H1 (cell line): ENCODE measurements at regions not wholly inside any gene's neighbourhood (a gene's known extent, or its start where the extent isn't known, plus 50 kb on each side); places are given as distances from the start of the nearest gene placed in this dataset.

Experiments
- CTCF ChIA-PET: fragments of 300-600 bp; sonication (Branson Sonifier 250); formaldehyde crosslinking; loops from one replicate; lab custom pipeline; 2021; ENCODE audit not compliant: partially characterized antibody; lab: Charles Lee
- POLR2A ChIA-PET: fragments of 300-600 bp; sonication (Branson Sonifier 250); formaldehyde crosslinking; loops from one replicate; lab custom pipeline; 2021; ENCODE audit warnings: inconsistent platforms; ENCODE audit not compliant: partially characterized antibody; lab: Charles Lee
- DNase-seq, 2 experiments: peaks; one replicate each; pipeline versions ENCODE4 v3.0.0 to v3.0.0-alpha.2; 2010 to 2022; ENCODE audit warnings: low spot score in 2 of 2, low read depth in 1 of 2, mixed read lengths in 1 of 2
- FAIRE-seq: peaks from 2 replicates; lab custom pipeline; 2011; peaks lifted over from hg19 to GRCh38; lab: Jason Lieb, UNC
- H2AFZ ChIP-seq: 2 replicates; pipeline ENCODE4 v1.8.1; 2012; ENCODE audit warnings: low read length, inconsistent platforms
- H2AK5ac ChIP-seq: 2 replicates; pipeline ENCODE4 v1.6.1; 2013; ENCODE audit warnings: low read depth, low read length
- H2BK120ac ChIP-seq: replicated peaks from 2 replicates; pipeline ENCODE3; 2013; ENCODE audit warnings: low read depth, low read length, inconsistent platforms
- H2BK12ac ChIP-seq: 2 replicates; pipeline ENCODE4 v1.6.1; 2013; ENCODE audit warnings: low read depth, low read length
- H2BK15ac ChIP-seq: 2 replicates; pipeline ENCODE4 v1.6.1; 2013; ENCODE audit warnings: low read length
- H2BK20ac ChIP-seq: 2 replicates; pipeline ENCODE4 v1.6.1; 2013; ENCODE audit warnings: low read length
- H2BK5ac ChIP-seq: 2 replicates; pipeline ENCODE4 v1.6.1; 2013; ENCODE audit warnings: low read depth, low read length
- H3K14ac ChIP-seq: 2 replicates; pipeline ENCODE4 v1.6.1; 2013; ENCODE audit warnings: inconsistent platforms; ENCODE audit not compliant: insufficient read length
- H3K18ac ChIP-seq: 2 replicates; pipeline ENCODE4 v1.6.1; 2013; ENCODE audit warnings: low read length; ENCODE audit errors: extremely low read depth
- H3K23ac ChIP-seq: 2 replicates; pipeline ENCODE4 v1.6.1; 2013; ENCODE audit warnings: inconsistent platforms; ENCODE audit not compliant: insufficient read length
- H3K23me2 ChIP-seq: 2 replicates; pipeline ENCODE4 v1.6.1; 2013; ENCODE audit warnings: low read depth, low read length
- H3K27ac ChIP-seq: 2 replicates; pipeline ENCODE4 v1.6.1; 2011; ENCODE audit warnings: low read depth, low read length, inconsistent platforms
- H3K27me3 ChIP-seq, 4 experiments: replicated peaks in 1 of 4; 1 replicate in 1 of 4; 2 replicates in 3 of 4; pipeline versions ENCODE4 v1.6.1 to v1.8.1; 2011 to 2013; ENCODE audit warnings: low read length in 3 of 4, mild to moderate bottlenecking in 3 of 4, inconsistent platforms in 2 of 4, mixed read lengths in 2 of 4, moderate library complexity in 1 of 4; ENCODE audit not compliant: control insufficient read depth in 3 of 4, insufficient read depth in 3 of 4; ENCODE audit errors: extremely low read depth in 1 of 4
- H3K36me3 ChIP-seq, 4 experiments: 2 replicates each; pipeline versions ENCODE4 v1.6.1 to v1.8.1; 2011 to 2013; ENCODE audit warnings: mild to moderate bottlenecking in 4 of 4, low read length in 3 of 4, moderate library complexity in 2 of 4, control low read depth in 1 of 4, inconsistent platforms in 1 of 4; ENCODE audit not compliant: insufficient read depth in 4 of 4, control insufficient read depth in 2 of 4
- H3K4ac ChIP-seq: replicated peaks from 2 replicates; pipeline ENCODE3; 2013; ENCODE audit warnings: low read length, low read depth, mixed read lengths, inconsistent platforms; ENCODE audit not compliant: insufficient read length
- H3K4me1 ChIP-seq, 4 experiments: replicated peaks in 1 of 4; 1 replicate in 1 of 4; 2 replicates in 3 of 4; pipeline versions ENCODE4 v1.6.1 to v1.8.1; 2011 to 2013; ENCODE audit warnings: low read length in 3 of 4, inconsistent platforms in 2 of 4, mixed read lengths in 1 of 4; ENCODE audit not compliant: insufficient read depth in 4 of 4, control insufficient read depth in 3 of 4
- H3K4me2 ChIP-seq, 2 experiments: 2 replicates each; pipeline versions ENCODE4 v1.6.1 to v1.8.1; 2011 to 2013; ENCODE audit warnings: low read depth in 2 of 2, low read length in 2 of 2, control low read depth in 1 of 2, inconsistent platforms in 1 of 2, mild to moderate bottlenecking in 1 of 2; ENCODE audit not compliant: insufficient read depth in 1 of 2
- H3K4me3 ChIP-seq, 4 experiments: fragments of 200-600, 300-600 bp in 1 of 4; sonication (generic), shearing (Covaris generic), sonication (Bioruptor Twin) in 1 of 4; 2 replicates each; pipeline versions ENCODE4 v1.5.1 to v1.8.1; 2011 to 2016; ENCODE audit warnings: low read length in 4 of 4, low read depth in 3 of 4, control low read depth in 2 of 4, inconsistent platforms in 2 of 4, mild to moderate bottlenecking in 2 of 4, mixed read lengths in 1 of 4, moderate library complexity in 1 of 4; ENCODE audit not compliant: insufficient read depth in 2 of 4; ENCODE audit errors: extremely low read depth in 1 of 4
- H3K56ac ChIP-seq: replicated peaks from 2 replicates; pipeline ENCODE3; 2013; ENCODE audit warnings: low read depth, mild to moderate bottlenecking, mixed read lengths, low read length, inconsistent platforms; ENCODE audit not compliant: insufficient read length
- H3K79me1 ChIP-seq: 2 replicates; pipeline ENCODE4 v1.6.1; 2013; ENCODE audit warnings: low read depth, low read length, control low read depth
- H3K79me2 ChIP-seq, 2 experiments: 2 replicates each; pipeline versions ENCODE4 v1.6.1 to v1.8.1; 2012 to 2013; ENCODE audit warnings: low read length in 2 of 2, mild to moderate bottlenecking in 2 of 2, inconsistent platforms in 1 of 2; ENCODE audit not compliant: insufficient read depth in 2 of 2, control insufficient read depth in 1 of 2
- H3K9ac ChIP-seq, 4 experiments: replicated peaks in 1 of 4; 1 replicate in 1 of 4; 2 replicates in 3 of 4; pipeline versions ENCODE4 v1.6.1 to v1.8.1; 2011 to 2013; ENCODE audit warnings: low read depth in 3 of 4, low read length in 3 of 4, control low read depth in 2 of 4, mild to moderate bottlenecking in 2 of 4, moderate library complexity in 2 of 4, inconsistent platforms in 1 of 4; ENCODE audit errors: extremely low read depth in 1 of 4
- H3K9me3 ChIP-seq, 2 experiments: 2 replicates each; pipeline versions ENCODE4 v1.6.1 to v1.8.1; 2012 to 2013; ENCODE audit warnings: mild to moderate bottlenecking in 2 of 2, moderate library complexity in 2 of 2, control low read depth in 1 of 2, inconsistent platforms in 1 of 2, low read depth in 1 of 2, low read length in 1 of 2, mixed read lengths in 1 of 2; ENCODE audit not compliant: insufficient read depth in 2 of 2
- H4K20me1 ChIP-seq, 2 experiments: replicated peaks in 1 of 2; 2 replicates each; pipeline versions ENCODE3 to v1.8.1; 2011 to 2013; ENCODE audit warnings: inconsistent platforms in 2 of 2, low read length in 2 of 2, mild to moderate bottlenecking in 1 of 2; ENCODE audit not compliant: insufficient read depth in 2 of 2, control insufficient read depth in 1 of 2
- H4K5ac ChIP-seq: 2 replicates; pipeline ENCODE4 v1.6.1; 2013; ENCODE audit warnings: low read length, low read depth, mixed read lengths, inconsistent platforms; ENCODE audit not compliant: insufficient read length
- H4K8ac ChIP-seq: 2 replicates; pipeline ENCODE4 v1.8.0; 2013; ENCODE audit warnings: mild to moderate bottlenecking, moderate library complexity, low read length, inconsistent platforms; ENCODE audit not compliant: insufficient read depth; ENCODE audit errors: extremely low read depth
- H4K91ac ChIP-seq: replicated peaks from 2 replicates; pipeline ENCODE3; 2013; ENCODE audit warnings: low read length, mixed read lengths, inconsistent platforms; ENCODE audit not compliant: insufficient read length
- CHD1 ChIP-seq: IDR thresholded peaks from 2 replicates; pipeline ENCODE4 v1.6.1; 2012; ENCODE audit warnings: low read depth, low read length, improper control_type of control experiment
- CHD7 ChIP-seq: fragments of 300-600 bp; sonication (generic); IDR thresholded peaks from 2 replicates; pipeline ENCODE4 v1.7.1; 2012; ENCODE audit warnings: low read length, moderate library complexity, mild to moderate bottlenecking, inconsistent platforms; ENCODE audit not compliant: insufficient replicate concordance

DNA sequence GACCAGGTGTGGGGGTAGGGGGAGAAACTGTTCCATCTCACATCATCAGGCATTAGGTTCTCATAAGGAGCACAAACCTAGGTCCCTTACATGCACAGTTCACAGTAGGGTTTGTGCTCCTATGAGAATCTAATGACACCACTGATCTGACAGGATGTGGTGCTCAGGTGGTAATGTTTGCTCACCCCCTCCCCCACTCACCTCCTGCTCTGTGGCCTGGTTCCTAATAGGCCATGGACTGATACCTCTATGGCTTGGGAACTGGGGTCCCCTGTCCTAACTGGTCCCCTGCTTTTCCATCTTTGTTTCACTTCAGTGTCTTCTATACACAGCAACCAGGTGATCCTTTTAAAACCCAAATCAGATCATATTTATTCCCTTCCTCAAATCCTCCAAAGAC is 267.8 kb downstream of the TNS1 start:
- no peak overlapping the region for H4K8ac ChIP-seq
- no peak overlapping the region for H3K9ac ChIP-seq
- CTCF ChIA-PET, result interaction anchor here (1.0 kb wide), 2 partner anchors 14 to 1052 kb away, joined by 3 read pairs; no protein-coding TSS in a partner anchor
- no peak overlapping the region for H2BK20ac ChIP-seq
- FAIRE-seq (no peak), DNase-seq (no peak)
- H3K27ac ChIP-seq, result no peak overlapping the region
- no peaks in the 10 kb centered on the region; the same call in 1 of the 2 replicates for H3K23me2 ChIP-seq
- no peak overlapping the region for H2BK12ac ChIP-seq
- H3K9me3 ChIP-seq, result no peaks in the 10 kb centered on the region
- no peaks in the 10 kb centered on the region for H3K79me1 ChIP-seq
- H3K4me1 ChIP-seq, result no peaks in the 10 kb centered on the region
- H3K56ac ChIP-seq, result no peak overlapping the region
- H3K4ac ChIP-seq, result no peak overlapping the region
- no peaks in the 10 kb centered on the region for H3K36me3 ChIP-seq
- no peak overlapping the region for H4K5ac ChIP-seq
- POLR2A ChIA-PET, result no interaction called here
- no peak overlapping the region for H3K23ac ChIP-seq
- no peaks in the 10 kb centered on the region for H4K20me1 ChIP-seq
- no peak overlapping the region for H3K18ac ChIP-seq
- H2BK120ac ChIP-seq, result no peak overlapping the region
- no peak overlapping the region for H2BK5ac ChIP-seq
- no peak overlapping the region for H2AK5ac ChIP-seq
- H2AFZ ChIP-seq, result no peak overlapping the region
- H3K4me2 ChIP-seq, result no peak overlapping the region
- no peaks in the 10 kb centered on the region for H3K27me3 ChIP-seq
- H3K79me2 ChIP-seq, result no peaks in the 10 kb centered on the region
- no peak overlapping the region for H3K14ac ChIP-seq
- H2BK15ac ChIP-seq, result no peak overlapping the region
- H3K4me3 ChIP-seq, result no peak overlapping the region
- no peak overlapping the region for H4K91ac ChIP-seq
- no peak for TF ChIP-seq CHD1
- TF ChIP-seq CHD7, result no peak
